PFSK-1 (cell line): ENCODE measurements at regions not wholly inside any gene's neighbourhood (a gene's known extent, or its start where the extent isn't known, plus 50 kb on each side); places are given as distances from the start of the nearest gene placed in this dataset.

Source experiments
- FOXP2 ChIP-seq: optimal IDR thresholded peaks from 2 replicates; pipeline ENCODE3; 2011; ENCODE audit warnings: borderline replicate concordance, control low read depth, inconsistent platforms; ENCODE audit not compliant: insufficient read depth; ENCODE audit errors: extremely low read length, extremely low read depth
- POLR2AphosphoS5 ChIP-seq: IDR thresholded peaks from 2 replicates; pipeline ENCODE4 v1.6.1; 2012; ENCODE audit warnings: low read depth, mild to moderate bottlenecking, control low read depth, low read length, moderate library complexity
- SIN3A ChIP-seq: IDR thresholded peaks from 2 replicates; pipeline ENCODE4 v1.6.1; 2012; ENCODE audit warnings: mild to moderate bottlenecking, low read length, moderate library complexity, borderline replicate concordance; ENCODE audit not compliant: insufficient read depth
- TAF1 ChIP-seq: IDR thresholded peaks from 2 replicates; pipeline ENCODE4 v1.6.1; 2012; ENCODE audit warnings: low read length, control low read depth, borderline replicate concordance; ENCODE audit not compliant: insufficient read depth
- TF ChIP-seq, protein P1 (sequence below), 2 experiments: IDR thresholded peaks; 2 replicates each; pipeline versions ENCODE4 v1.6.1 to v1.8.0; 2011 to 2012; ENCODE audit warnings: low read depth in 2 of 2, low read length in 2 of 2, control low read depth in 1 of 2, inconsistent platforms in 1 of 2, mild to moderate bottlenecking in 1 of 2, moderate library complexity in 1 of 2; ENCODE audit not compliant: insufficient read depth in 1 of 2

DNA sequence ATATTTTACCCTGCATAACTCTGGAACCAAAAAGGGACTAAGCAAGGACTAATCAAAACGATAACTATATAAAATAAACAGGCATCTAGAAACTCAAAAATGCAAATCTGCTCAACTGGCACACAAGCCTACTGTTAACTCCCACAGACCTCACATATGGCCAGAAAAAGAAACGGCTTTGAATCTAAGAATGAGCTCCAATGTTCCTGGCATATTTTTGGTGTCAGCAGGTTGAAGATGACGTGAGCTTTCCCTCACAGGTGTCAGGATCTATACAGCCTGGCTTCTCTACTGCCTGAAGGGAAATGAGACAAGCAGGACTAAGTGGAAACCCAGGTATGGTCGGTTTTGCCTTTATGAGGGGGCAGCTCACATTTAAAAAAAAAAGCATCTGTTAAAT, 120.1 kb upstream of the SPATA12 start:
- TF ChIP-seq POLR2AphosphoS5 (no peak), FOXP2 (no peak), SIN3A (no peak), TAF1 (no peak)
- TF ChIP-seq, protein P1, sequence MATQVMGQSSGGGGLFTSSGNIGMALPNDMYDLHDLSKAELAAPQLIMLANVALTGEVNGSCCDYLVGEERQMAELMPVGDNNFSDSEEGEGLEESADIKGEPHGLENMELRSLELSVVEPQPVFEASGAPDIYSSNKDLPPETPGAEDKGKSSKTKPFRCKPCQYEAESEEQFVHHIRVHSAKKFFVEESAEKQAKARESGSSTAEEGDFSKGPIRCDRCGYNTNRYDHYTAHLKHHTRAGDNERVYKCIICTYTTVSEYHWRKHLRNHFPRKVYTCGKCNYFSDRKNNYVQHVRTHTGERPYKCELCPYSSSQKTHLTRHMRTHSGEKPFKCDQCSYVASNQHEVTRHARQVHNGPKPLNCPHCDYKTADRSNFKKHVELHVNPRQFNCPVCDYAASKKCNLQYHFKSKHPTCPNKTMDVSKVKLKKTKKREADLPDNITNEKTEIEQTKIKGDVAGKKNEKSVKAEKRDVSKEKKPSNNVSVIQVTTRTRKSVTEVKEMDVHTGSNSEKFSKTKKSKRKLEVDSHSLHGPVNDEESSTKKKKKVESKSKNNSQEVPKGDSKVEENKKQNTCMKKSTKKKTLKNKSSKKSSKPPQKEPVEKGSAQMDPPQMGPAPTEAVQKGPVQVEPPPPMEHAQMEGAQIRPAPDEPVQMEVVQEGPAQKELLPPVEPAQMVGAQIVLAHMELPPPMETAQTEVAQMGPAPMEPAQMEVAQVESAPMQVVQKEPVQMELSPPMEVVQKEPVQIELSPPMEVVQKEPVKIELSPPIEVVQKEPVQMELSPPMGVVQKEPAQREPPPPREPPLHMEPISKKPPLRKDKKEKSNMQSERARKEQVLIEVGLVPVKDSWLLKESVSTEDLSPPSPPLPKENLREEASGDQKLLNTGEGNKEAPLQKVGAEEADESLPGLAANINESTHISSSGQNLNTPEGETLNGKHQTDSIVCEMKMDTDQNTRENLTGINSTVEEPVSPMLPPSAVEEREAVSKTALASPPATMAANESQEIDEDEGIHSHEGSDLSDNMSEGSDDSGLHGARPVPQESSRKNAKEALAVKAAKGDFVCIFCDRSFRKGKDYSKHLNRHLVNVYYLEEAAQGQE (IDR thresholded peaks at IDR 0.05; ENCODE audit: insufficient read depth in 1 of 2, low read depth in 2 of 2, low read length in 2 of 2) = no peak
